H1 (cell line): ENCODE measurements at regions not wholly inside any gene's neighbourhood (a gene's known extent, or its start where the extent isn't known, plus 50 kb on each side); places are given as distances from the start of the nearest gene placed in this dataset.

Experiments used
- SIN3A ChIP-seq, 2 experiments: IDR thresholded peaks in 1 of 2; conservative IDR thresholded peaks in 1 of 2; 2 replicates each; pipeline ENCODE4 v1.6.1; 2011 to 2012; ENCODE audit warnings: low read length in 2 of 2, improper control_type of control experiment in 1 of 2, low read depth in 1 of 2, mild to moderate bottlenecking in 1 of 2

- no peak for TF ChIP-seq SIN3A (conservative IDR thresholded peaks at IDR 0.05 in 1 of 2, IDR thresholded peaks at IDR 0.05 in 1 of 2; ENCODE audit: low read depth in 1 of 2, low read length in 2 of 2)
- TF ChIP-seq, all 59 proteins: peak for 0
These were observed 360.0 kb downstream of the EPHA4 start (continued) for GRCh38 chr2:221212105-221212504.
